Thymus (tissue), 11 donors: ENCODE measurements at regions not wholly inside any gene's neighbourhood (a gene's known extent, or its start where the extent isn't known, plus 50 kb on each side); places are given as distances from the start of the nearest gene placed in this dataset.

ENCODE experiments used
- DNase-seq, 9 donors: peaks; one replicate each; pipeline ENCODE4 v3.0.0-alpha.2; 2013; ENCODE audit warnings: low spot score in 9 of 9, low read depth in 6 of 9, missing footprints in 1 of 9
- H3K27ac ChIP-seq, 2 donors: one replicate each; pipeline ENCODE4 v1.5.1; 2013; ENCODE audit warnings: control low read depth in 1 of 2, low read depth in 1 of 2, low read length in 1 of 2, mild to moderate bottlenecking in 1 of 2, moderate library complexity in 1 of 2
- H3K27me3 ChIP-seq, 2 donors: one replicate each; pipeline ENCODE4 v1.5.1; 2013; ENCODE audit warnings: low read length in 1 of 2; ENCODE audit not compliant: control insufficient read depth in 2 of 2, insufficient read depth in 1 of 2
- H3K36me3 ChIP-seq, 2 donors: one replicate each; pipeline ENCODE4 v1.5.1; 2013; ENCODE audit warnings: low read length in 1 of 2, mild to moderate bottlenecking in 1 of 2, moderate library complexity in 1 of 2; ENCODE audit not compliant: control insufficient read depth in 2 of 2, insufficient read depth in 2 of 2
- H3K4me1 ChIP-seq, 2 donors: one replicate each; pipeline ENCODE4 v1.5.1; 2013; ENCODE audit warnings: low read length in 2 of 2; ENCODE audit not compliant: control insufficient read depth in 2 of 2, insufficient read depth in 2 of 2
- H3K4me3 ChIP-seq, 2 donors: one replicate each; pipeline ENCODE4 v1.5.1; 2013; ENCODE audit warnings: low read length in 2 of 2, control low read depth in 1 of 2, mild to moderate bottlenecking in 1 of 2
- H3K9me3 ChIP-seq, 2 donors: one replicate each; pipeline ENCODE4 v1.5.1; 2013; ENCODE audit warnings: low read length in 1 of 2, mild to moderate bottlenecking in 1 of 2; ENCODE audit not compliant: control insufficient read depth in 2 of 2, insufficient read depth in 1 of 2
- WGBS: extraction: QIAGEN DNeasy Blood & Tissue Kit; methylation state at CpG from one replicate; pipeline ENCODE4 v1.1.7; 2013; 5-methylcytosine and 5-hydroxymethylcytosine counted together
- donor health status: healthy.

GRCh38 chr2:37425408-37425807 is 81.0 kb downstream of the QPCT start:
- Histone ChIP-seq H3K36me3 (no peaks in the 10 kb centered on the region), H3K9me3 (no peaks in the 10 kb centered on the region), H3K4me1 (no peaks in the 10 kb centered on the region), H3K27me3 (no peaks in the 10 kb centered on the region), H3K27ac (no peak overlapping the region), H3K4me3 (no peak overlapping the region)
- 95% methylated on average over 3 of the region's 3 CpGs for WGBS
- no peak for DNase-seq

GRCh38 chr2:37427241-37427640 is 82.8 kb downstream of the QPCT start:
- Histone ChIP-seq H3K36me3 (no peaks in the 10 kb centered on the region), H3K9me3 (no peaks in the 10 kb centered on the region), H3K4me3 (no peak overlapping the region), H3K27ac (no peak overlapping the region), H3K27me3 (no peaks in the 10 kb centered on the region), H3K4me1 (no peaks in the 10 kb centered on the region)
- DNase-seq = no peak

DNA sequence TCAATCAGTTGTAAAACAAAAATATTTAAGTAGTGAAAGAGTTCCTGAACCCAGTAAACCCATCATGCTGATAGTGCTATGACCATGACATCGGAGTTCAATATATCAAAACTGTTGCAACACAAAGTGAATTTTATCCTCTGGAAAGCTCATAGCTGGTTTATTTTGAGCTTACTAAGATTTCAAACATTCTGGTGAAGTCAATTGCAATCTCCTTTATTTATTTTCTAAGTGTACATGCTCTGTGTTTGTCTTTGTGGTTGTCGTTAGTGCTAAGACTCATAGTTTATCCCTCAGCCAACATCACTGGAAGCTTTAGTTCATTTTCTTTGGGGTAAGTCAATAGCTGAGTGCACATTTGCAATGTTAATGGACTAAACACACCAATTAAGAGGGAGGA is 91.9 kb downstream of the QPCT start:
- WGBS = 99% methylated on average over 2 of the region's 2 CpGs

DNA sequence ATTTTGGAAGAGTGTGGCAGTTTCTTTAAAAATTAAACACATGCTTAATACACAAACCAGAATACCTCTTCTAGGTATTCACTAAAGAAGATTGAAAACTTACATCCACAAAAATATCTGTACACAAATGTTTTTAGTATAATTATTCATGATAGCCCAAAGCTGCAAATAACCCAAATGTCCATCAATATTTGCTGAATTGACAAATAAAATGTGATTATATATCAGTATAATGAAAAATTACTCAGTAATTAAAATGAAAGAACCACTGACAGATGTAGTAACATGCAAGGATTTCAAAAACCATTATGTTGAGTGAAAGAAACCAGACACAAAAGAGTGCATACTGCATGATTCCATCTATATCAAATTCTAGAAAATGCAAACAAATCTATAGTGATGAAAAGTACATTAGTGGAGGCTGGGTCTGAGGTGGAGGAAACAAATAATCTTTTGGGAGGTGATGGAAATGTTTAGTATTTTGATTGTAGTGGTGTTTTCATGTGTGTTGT is 94.8 kb downstream of the QPCT start:
- Histone ChIP-seq H3K27ac (no peak overlapping the region), H3K4me1 (no peaks in the 10 kb centered on the region), H3K4me3 (no peak overlapping the region), H3K9me3 (no peaks in the 10 kb centered on the region), H3K27me3 (no peaks in the 10 kb centered on the region), H3K36me3 (no peaks in the 10 kb centered on the region)
- no peak for DNase-seq

More for the DNA sequence above, 91.9 kb downstream of the QPCT start:
- H3K27ac ChIP-seq = no peak overlapping the region
- no peaks in the 10 kb centered on the region for H3K4me1 ChIP-seq
- no peak for DNase-seq
- H3K27me3 ChIP-seq = no peaks in the 10 kb centered on the region
- no peak overlapping the region for H3K4me3 ChIP-seq
- H3K36me3 ChIP-seq = no peaks in the 10 kb centered on the region
- H3K9me3 ChIP-seq = no peaks in the 10 kb centered on the region

- Histone ChIP-seq H3K9me3 (no peaks in the 10 kb centered on the region), H3K36me3 (no peaks in the 10 kb centered on the region), H3K4me3 (no peak overlapping the region), H3K27me3 (no peaks in the 10 kb centered on the region), H3K4me1 (no peaks in the 10 kb centered on the region), H3K27ac (no peak overlapping the region)
- no peak for DNase-seq
- WGBS = 100% methylated on average over 1 of the region's 1 CpG
These were observed 96.6 kb downstream of the QPCT start for GRCh38 chr2:37441055-37441454.

- Histone ChIP-seq H3K4me1 (no peaks in the 10 kb centered on the region), H3K27ac (no peak overlapping the region), H3K36me3 (no peaks in the 10 kb centered on the region), H3K4me3 (no peak overlapping the region), H3K9me3 (peaks cover 0 to 1% of the 10 kb centered on the region in 2 donors), H3K27me3 (no peaks in the 10 kb centered on the region)
- DNase-seq = no peak
- WGBS = 96% methylated on average over 3 of the region's 3 CpGs
These were observed 98.7 kb downstream of the QPCT start for GRCh38 chr2:37443082-37443481.

DNA sequence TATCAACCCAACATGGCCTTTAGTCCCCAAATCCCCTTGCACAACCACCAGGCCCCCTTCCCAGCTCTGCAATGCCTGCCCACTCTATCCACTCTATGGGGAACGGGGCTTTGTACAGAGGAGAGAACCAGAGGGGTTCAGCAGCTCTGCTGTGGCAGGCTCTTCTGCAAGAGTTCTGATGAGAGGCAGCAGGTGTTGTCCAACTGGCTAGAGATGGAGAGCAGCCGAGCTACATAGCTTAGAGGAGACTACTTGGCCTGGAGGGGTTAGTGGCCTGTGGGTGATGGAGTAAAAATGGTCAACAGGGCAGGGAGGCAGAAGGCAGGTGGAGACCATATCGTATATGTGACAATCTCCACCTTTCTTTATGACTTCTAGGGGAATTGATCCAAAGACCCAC is 103.0 kb downstream of the QPCT start:
- DNase-seq = no peak
- H3K27ac ChIP-seq = no peak overlapping the region
- H3K4me1 ChIP-seq = peaks cover 0 to 17% of the 10 kb centered on the region in 2 donors
- no peaks in the 10 kb centered on the region for H3K36me3 ChIP-seq
- 98% methylated on average over 3 of the region's 3 CpGs for WGBS
- H3K9me3 ChIP-seq = peaks cover 0 to 1% of the 10 kb centered on the region in 2 donors
- no peaks in the 10 kb centered on the region for H3K27me3 ChIP-seq
- no peak overlapping the region for H3K4me3 ChIP-seq

GRCh38 chr2:37448342-37449120 is 104.1 kb downstream of the QPCT start:
- Histone ChIP-seq H3K36me3 (no peaks in the 10 kb centered on the region), H3K27me3 (no peaks in the 10 kb centered on the region), H3K4me1 (peaks cover 0 to 21% of the 10 kb centered on the region in 2 donors), H3K27ac (no peak overlapping the region), H3K4me3 (no peak overlapping the region), H3K9me3 (peaks cover 0 to 1% of the 10 kb centered on the region in 2 donors)
- no peak for DNase-seq
- WGBS = 98% methylated on average over 3 of the region's 3 CpGs

GRCh38 chr2:37449761-37450296 is 105.4 kb downstream of the QPCT start:
- H3K36me3 ChIP-seq = no peaks in the 10 kb centered on the region
- WGBS = 47% methylated on average over 8 of the region's 8 CpGs
- H3K4me3 ChIP-seq = no peak overlapping the region
- H3K27me3 ChIP-seq = no peaks in the 10 kb centered on the region
- H3K9me3 ChIP-seq = peaks cover 0 to 1% of the 10 kb centered on the region in 2 donors
- peaks cover 0 to 21% of the 10 kb centered on the region in 2 donors for H3K4me1 ChIP-seq
- H3K27ac ChIP-seq = peak overlapping the region in 1 of 2 donors; percentile 77
- DNase-seq = peak in 1 of 9 donors; percentile 40
